ENCODE measurements at regions not wholly inside any gene's neighbourhood (a gene's known extent, or its start where the extent isn't known, plus 50 kb on each side); places are given as distances from the start of the nearest gene placed in this dataset.

DNA sequence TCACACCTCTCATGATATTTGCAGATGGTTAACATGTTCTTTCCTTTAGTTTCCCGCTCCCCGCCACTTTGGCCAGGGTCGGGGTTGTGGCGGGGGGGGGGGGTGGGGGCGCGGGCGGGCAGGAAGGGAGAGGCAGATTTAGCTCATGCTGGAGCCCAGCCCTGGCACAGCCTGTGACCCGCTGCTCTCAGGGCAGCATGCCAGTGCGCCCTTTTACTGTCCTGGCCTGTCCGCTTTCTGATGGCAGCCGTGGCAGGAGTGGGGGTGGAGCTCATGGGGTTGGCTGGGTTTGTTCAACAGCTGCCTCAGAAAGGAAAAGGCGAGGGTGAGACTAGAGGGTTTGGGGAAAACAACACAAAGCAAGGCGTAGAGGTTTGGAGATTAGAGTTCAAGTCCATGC lies 56.1 kb downstream of the TNP1 start:
- ATAC-seq = no peak
- TF ChIP-seq PPARA (CRISPR knock-in tag; IDR thresholded peaks at IDR 0.05; ENCODE audit: borderline replicate concordance) = no peak
- TF ChIP-seq ARNTL (CRISPR knock-in tag; IDR thresholded peaks at IDR 0.05; ENCODE audit: borderline replicate concordance, low read depth) = no peak
- TF ChIP-seq SNAI2 (CRISPR knock-in tag; IDR thresholded peaks at IDR 0.05) = no peak
- no peak for TF ChIP-seq ISL1 (CRISPR knock-in tag; IDR thresholded peaks at IDR 0.05)
- TF ChIP-seq TCF4 (CRISPR knock-in tag; IDR thresholded peaks at IDR 0.05; ENCODE audit: borderline replicate concordance) = no peak
- TF ChIP-seq ZNF70 (CRISPR knock-in tag; IDR thresholded peaks at IDR 0.05) = no peak
- no peak for TF ChIP-seq CREB5 (CRISPR knock-in tag; IDR thresholded peaks at IDR 0.05; ENCODE audit: low read depth)
- no peak for TF ChIP-seq CSDC2 (CRISPR knock-in tag; IDR thresholded peaks at IDR 0.05)
- TF ChIP-seq GLIS3 (CRISPR knock-in tag; IDR thresholded peaks at IDR 0.05) = no peak

GRCh38 chr2:216802516-216803215 lies 57.2 kb downstream of the TNP1 start:
- TF ChIP-seq ZNF70 (CRISPR knock-in tag; IDR thresholded peaks at IDR 0.05) (no peak), GLIS3 (CRISPR knock-in tag; IDR thresholded peaks at IDR 0.05) (no peak), ISL1 (CRISPR knock-in tag; IDR thresholded peaks at IDR 0.05) (no peak), PATZ1 (CRISPR knock-in tag; IDR thresholded peaks at IDR 0.05; ENCODE audit: borderline replicate concordance) (no peak), ZNF8 (CRISPR knock-in tag; IDR thresholded peaks at IDR 0.05) (no peak), ARNTL (CRISPR knock-in tag; IDR thresholded peaks at IDR 0.05; ENCODE audit: borderline replicate concordance, low read depth) (no peak), ZFP3 (CRISPR knock-in tag; IDR thresholded peaks at IDR 0.05) (no peak), TSHZ2 (CRISPR knock-in tag; IDR thresholded peaks at IDR 0.05) (no peak)
- ATAC-seq = no peak

DNA sequence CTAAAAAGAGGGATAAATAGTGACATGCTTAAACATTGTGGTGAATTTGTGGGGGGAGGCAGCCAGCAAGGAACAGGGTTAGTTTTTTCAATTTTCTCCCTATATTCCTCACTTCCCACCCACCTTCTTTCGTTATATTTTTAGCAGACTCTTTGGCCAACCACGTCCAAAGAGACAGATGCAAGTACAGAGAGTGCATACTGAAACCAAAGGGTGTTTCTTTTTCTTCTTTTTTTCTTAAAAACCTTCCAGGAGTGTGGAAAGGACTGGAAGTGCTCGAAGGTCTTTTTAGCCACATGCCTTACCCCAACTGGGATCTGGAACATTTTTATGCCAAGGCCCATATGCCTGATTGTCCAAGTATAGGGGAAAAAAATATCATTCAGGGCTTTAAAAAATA lies 59.0 kb downstream of the TNP1 start:
- TF ChIP-seq OSR1 (CRISPR knock-in tag; IDR thresholded peaks at IDR 0.05) (no peak), ZFP30 (CRISPR knock-in tag; IDR thresholded peaks at IDR 0.05) (no peak), ARNTL (CRISPR knock-in tag; IDR thresholded peaks at IDR 0.05; ENCODE audit: borderline replicate concordance, low read depth) (no peak), CSRNP3 (CRISPR knock-in tag; IDR thresholded peaks at IDR 0.05) (no peak), PATZ1 (CRISPR knock-in tag; IDR thresholded peaks at IDR 0.05; ENCODE audit: borderline replicate concordance) (no peak), POU6F1 (CRISPR knock-in tag; IDR thresholded peaks at IDR 0.05; ENCODE audit: borderline replicate concordance, low read depth) (no peak), ZFP3 (CRISPR knock-in tag; IDR thresholded peaks at IDR 0.05) (no peak), CREB5 (CRISPR knock-in tag; IDR thresholded peaks at IDR 0.05; ENCODE audit: low read depth) (no peak), ZNF70 (CRISPR knock-in tag; IDR thresholded peaks at IDR 0.05) (no peak), ZNF565 (CRISPR knock-in tag; conservative IDR thresholded peaks at IDR 0.05; ENCODE audit: low read depth) (no peak), SNAI2 (CRISPR knock-in tag; IDR thresholded peaks at IDR 0.05) (no peak), ZC3H10 (CRISPR knock-in tag; IDR thresholded peaks at IDR 0.05) (no peak), TOX (CRISPR knock-in tag; IDR thresholded peaks at IDR 0.05; ENCODE audit: borderline replicate concordance) (no peak)
- ATAC-seq = no peak

Measured in SK-N-SH treated with all-trans-retinoic acid at 6 μM for 48 hours (cell line).